ENCODE measurements at regions not wholly inside any gene's neighbourhood (a gene's known extent, or its start where the extent isn't known, plus 50 kb on each side); places are given as distances from the start of the nearest gene placed in this dataset.

DNA sequence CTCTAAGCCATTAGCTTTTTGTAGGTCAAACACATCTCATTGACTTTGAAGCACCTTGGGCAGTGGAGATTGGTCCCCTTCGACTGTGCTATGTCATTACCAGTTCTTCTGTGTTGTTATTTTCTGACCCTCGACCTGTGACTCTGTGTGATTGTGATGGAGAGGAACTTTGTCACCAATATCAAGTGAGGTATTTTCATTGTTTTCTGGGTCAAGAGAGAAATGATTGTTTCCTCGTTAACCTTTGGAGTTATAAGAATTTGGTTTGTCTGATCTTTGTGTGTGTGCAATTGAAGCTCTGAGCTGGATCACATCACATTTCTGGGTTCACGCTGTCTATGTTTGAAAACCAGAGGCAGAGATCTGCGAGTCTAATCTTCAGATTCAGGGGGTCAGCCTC, 432.2 kb upstream of the KLF6 start:
- WGBS, 3 donors: 79% methylated on average over 5 of the region's 5 CpGs
- H3K4me3 ChIP-seq: no peak overlapping the region
- no peaks in the 10 kb centered on the region for H3K36me3 ChIP-seq
- H3K27ac ChIP-seq: no peak overlapping the region
- intact Hi-C loops (cut with DNase I): no loop called here
- no peaks in the 10 kb centered on the region for H3K9me3 ChIP-seq
- TF ChIP-seq EP300 (IDR thresholded peaks at IDR 0.05) (no peak), POLR2A (IDR thresholded peaks at IDR 0.05) (no peak)
- TF ChIP-seq, protein P1, sequence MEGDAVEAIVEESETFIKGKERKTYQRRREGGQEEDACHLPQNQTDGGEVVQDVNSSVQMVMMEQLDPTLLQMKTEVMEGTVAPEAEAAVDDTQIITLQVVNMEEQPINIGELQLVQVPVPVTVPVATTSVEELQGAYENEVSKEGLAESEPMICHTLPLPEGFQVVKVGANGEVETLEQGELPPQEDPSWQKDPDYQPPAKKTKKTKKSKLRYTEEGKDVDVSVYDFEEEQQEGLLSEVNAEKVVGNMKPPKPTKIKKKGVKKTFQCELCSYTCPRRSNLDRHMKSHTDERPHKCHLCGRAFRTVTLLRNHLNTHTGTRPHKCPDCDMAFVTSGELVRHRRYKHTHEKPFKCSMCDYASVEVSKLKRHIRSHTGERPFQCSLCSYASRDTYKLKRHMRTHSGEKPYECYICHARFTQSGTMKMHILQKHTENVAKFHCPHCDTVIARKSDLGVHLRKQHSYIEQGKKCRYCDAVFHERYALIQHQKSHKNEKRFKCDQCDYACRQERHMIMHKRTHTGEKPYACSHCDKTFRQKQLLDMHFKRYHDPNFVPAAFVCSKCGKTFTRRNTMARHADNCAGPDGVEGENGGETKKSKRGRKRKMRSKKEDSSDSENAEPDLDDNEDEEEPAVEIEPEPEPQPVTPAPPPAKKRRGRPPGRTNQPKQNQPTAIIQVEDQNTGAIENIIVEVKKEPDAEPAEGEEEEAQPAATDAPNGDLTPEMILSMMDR (IDR thresholded peaks at IDR 0.05): no peak
- H3K27me3 ChIP-seq: no peaks in the 10 kb centered on the region
- no peaks in the 10 kb centered on the region for H3K4me1 ChIP-seq (ENCODE audit: insufficient read depth)
- DNase-seq: no peak

DNA sequence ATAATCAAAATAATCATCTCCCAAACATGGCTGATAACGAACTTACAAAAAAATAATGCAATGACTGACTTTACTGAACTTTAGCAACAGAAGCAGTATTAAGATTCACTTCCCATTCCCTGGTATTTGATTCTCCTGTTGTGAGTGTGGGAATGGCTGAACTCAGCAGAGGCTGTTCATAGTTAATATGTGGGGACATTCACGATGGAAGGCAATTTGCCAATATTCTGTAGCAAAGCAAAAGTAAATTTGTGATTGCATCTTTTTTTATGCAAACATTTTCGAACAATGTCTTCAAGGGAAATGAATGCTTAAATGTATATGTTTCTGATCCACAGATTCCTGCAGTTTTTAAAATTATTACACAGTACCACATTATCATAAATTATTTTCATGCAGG, 431.7 kb upstream of the KLF6 start:
- H3K4me1 ChIP-seq (ENCODE audit: insufficient read depth): no peaks in the 10 kb centered on the region
- no peak for TF ChIP-seq EP300 (IDR thresholded peaks at IDR 0.05)
- no peak for TF ChIP-seq POLR2A (IDR thresholded peaks at IDR 0.05)
- TF ChIP-seq, protein P1 (IDR thresholded peaks at IDR 0.05): no peak
- no peak for DNase-seq
- 41 to 49% (median 43%) methylated on average over 3 of the region's 3 CpGs for WGBS, 3 donors
- no peaks in the 10 kb centered on the region for H3K27me3 ChIP-seq
- no peak overlapping the region for H3K27ac ChIP-seq
- no peaks in the 10 kb centered on the region for H3K36me3 ChIP-seq
- no peaks in the 10 kb centered on the region for H3K9me3 ChIP-seq
- intact Hi-C loops (cut with DNase I): no loop called here
- H3K4me3 ChIP-seq: no peak overlapping the region

DNA sequence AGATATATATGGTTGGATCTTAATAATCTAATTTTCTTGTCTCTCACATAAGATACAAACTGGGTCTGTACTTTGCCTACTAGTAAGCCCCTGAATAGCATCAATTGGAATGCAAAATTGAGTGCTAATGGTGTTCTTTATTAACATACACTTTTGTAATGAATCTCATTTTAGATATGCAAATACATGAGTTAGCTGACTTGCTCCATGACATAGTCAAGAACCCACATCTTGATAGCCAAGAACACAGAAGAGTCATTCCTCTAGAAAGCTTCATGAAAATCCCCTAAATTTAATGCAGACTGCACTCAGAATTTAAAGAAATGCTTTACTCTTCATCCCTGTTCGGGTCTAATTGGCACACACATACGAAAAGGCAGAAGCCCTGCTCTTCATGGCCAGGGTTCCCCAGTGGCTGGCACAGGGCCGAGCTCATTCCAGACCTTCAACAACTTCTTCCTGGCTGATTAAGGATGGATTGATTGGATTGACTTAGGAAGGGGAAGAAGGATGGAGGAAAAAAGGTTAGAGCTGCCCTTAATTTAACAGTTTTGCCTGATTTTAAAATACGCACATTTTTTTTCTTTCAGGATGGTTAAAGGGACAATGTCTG, 431.1 kb upstream of the KLF6 start:
- no peaks in the 10 kb centered on the region for H3K4me1 ChIP-seq (ENCODE audit: insufficient read depth)
- H3K27ac ChIP-seq: no peak overlapping the region
- H3K4me3 ChIP-seq: no peak overlapping the region
- WGBS, 3 donors: 75 to 81% (median 81%) methylated on average over 4 of the region's 4 CpGs
- intact Hi-C loops (cut with DNase I): no loop called here
- TF ChIP-seq EP300 (IDR thresholded peaks at IDR 0.05): no peak
- TF ChIP-seq, protein P1 (IDR thresholded peaks at IDR 0.05): no peak
- TF ChIP-seq POLR2A (IDR thresholded peaks at IDR 0.05): no peak
- DNase-seq: no peak
- H3K27me3 ChIP-seq: no peaks in the 10 kb centered on the region
- no peaks in the 10 kb centered on the region for H3K9me3 ChIP-seq
- no peaks in the 10 kb centered on the region for H3K36me3 ChIP-seq

DNA sequence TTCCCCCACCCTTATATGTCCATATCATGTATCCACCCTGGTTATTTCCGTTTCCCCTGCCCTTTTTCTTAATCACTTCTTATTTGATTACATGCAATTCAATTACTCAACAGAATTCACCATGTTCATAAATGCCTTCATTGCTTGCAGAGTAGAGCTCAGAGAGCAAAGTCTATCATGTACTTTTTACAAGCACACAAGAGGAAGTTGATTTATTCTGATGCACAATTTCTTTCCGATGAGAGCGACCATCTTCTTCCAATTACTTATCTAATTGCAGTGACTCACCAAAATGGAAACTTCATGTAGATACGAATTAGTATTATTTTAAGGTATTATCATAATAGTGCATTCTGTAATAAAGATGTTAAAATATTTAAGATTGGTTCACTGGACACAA, 430.5 kb upstream of the KLF6 start:
- H3K4me3 ChIP-seq: no peak overlapping the region
- no peak for DNase-seq
- H3K27ac ChIP-seq: no peak overlapping the region
- no peaks in the 10 kb centered on the region for H3K36me3 ChIP-seq
- no peaks in the 10 kb centered on the region for H3K27me3 ChIP-seq
- 76 to 87% (median 86%) methylated on average over 4 of the region's 4 CpGs for WGBS, 3 donors
- intact Hi-C loops (cut with DNase I): no loop called here
- TF ChIP-seq EP300 (IDR thresholded peaks at IDR 0.05): no peak
- H3K4me1 ChIP-seq (ENCODE audit: insufficient read depth): no peaks in the 10 kb centered on the region
- no peaks in the 10 kb centered on the region for H3K9me3 ChIP-seq

DNA sequence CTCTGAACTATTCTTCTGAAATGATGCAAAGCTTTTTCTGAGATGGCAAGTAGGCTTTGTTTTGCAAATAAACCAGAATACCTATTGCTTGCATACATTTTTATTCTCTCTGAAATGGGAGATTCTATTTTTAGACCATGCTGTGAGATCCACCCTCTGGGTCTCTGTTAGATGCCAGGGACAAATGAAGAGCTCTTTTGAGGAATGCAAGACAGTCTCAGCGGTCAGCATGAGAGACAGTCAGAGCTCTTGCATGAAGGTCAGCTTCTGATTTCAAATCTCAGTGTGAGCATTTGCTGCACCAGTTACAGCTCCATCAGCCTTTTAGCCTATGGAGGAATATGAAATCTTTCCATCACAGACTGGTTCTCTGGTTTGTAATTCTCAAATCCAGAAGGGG, 429.9 kb upstream of the KLF6 start:
- Histone ChIP-seq H3K4me1 (ENCODE audit: insufficient read depth) (no peaks in the 10 kb centered on the region), H3K9me3 (no peaks in the 10 kb centered on the region), H3K4me3 (no peak overlapping the region), H3K36me3 (no peaks in the 10 kb centered on the region), H3K27ac (no peak overlapping the region), H3K27me3 (no peaks in the 10 kb centered on the region)
- no peak for TF ChIP-seq POLR2A (IDR thresholded peaks at IDR 0.05)
- TF ChIP-seq EP300 (IDR thresholded peaks at IDR 0.05): no peak
- TF ChIP-seq, protein P1 (IDR thresholded peaks at IDR 0.05): no peak
- no peak for DNase-seq
- 83 to 91% (median 86%) methylated on average over 1 of the region's 1 CpG for WGBS, 3 donors
- intact Hi-C loops (cut with DNase I): no loop called here
